Osteoblast (primary cell): ENCODE measurements at regions not wholly inside any gene's neighbourhood (a gene's known extent, or its start where the extent isn't known, plus 50 kb on each side); places are given as distances from the start of the nearest gene placed in this dataset.
A peak's percentile ranks its signal among the peaks of the same experiment; 100 is the strongest.

Experiments
- DNase-seq: peaks from one replicate; pipeline ENCODE4 v3.0.0; 2011; ENCODE audit warnings: low spot score, mixed read lengths; ENCODE audit not compliant: insufficient read length; ENCODE audit errors: missing footprints
- H2AFZ ChIP-seq: 2 replicates; pipeline ENCODE4 v1.6.0; 2011; ENCODE audit warnings: mild to moderate bottlenecking, low read length
- H3K27ac ChIP-seq: 2 replicates; pipeline ENCODE4 v1.5.1; 2011; ENCODE audit warnings: mild to moderate bottlenecking, low read depth, low read length, moderate library complexity
- H3K27me3 ChIP-seq: 2 replicates; pipeline ENCODE4 v1.6.0; 2012; ENCODE audit warnings: mild to moderate bottlenecking, control low read depth, inconsistent platforms, low read length, moderate library complexity; ENCODE audit not compliant: insufficient read depth
- H3K36me3 ChIP-seq: 2 replicates; pipeline ENCODE4 v1.5.1; 2011; ENCODE audit warnings: mild to moderate bottlenecking, low read length, control low read depth, moderate library complexity; ENCODE audit not compliant: insufficient read depth
- H3K4me1 ChIP-seq: 2 replicates; pipeline ENCODE4 v1.5.1; 2011; ENCODE audit warnings: mild to moderate bottlenecking, low read length, control low read depth, moderate library complexity; ENCODE audit not compliant: insufficient read depth
- H3K4me2 ChIP-seq: 2 replicates; pipeline ENCODE4 v1.6.0; 2011; ENCODE audit warnings: mild to moderate bottlenecking, low read length; ENCODE audit not compliant: insufficient read depth
- H3K4me3 ChIP-seq: fragments of 200-600 bp; sonication (generic); 3 replicates; pipeline ENCODE4 v1.5.1; 2012; ENCODE audit warnings: mild to moderate bottlenecking, low read length, inconsistent platforms; ENCODE audit not compliant: insufficient read depth
- H3K79me2 ChIP-seq: 2 replicates; pipeline ENCODE4 v1.6.0; 2012; ENCODE audit warnings: mild to moderate bottlenecking, low read length, control low read depth, inconsistent platforms; ENCODE audit not compliant: insufficient read depth
- H3K9me3 ChIP-seq: 2 replicates; pipeline ENCODE4 v1.5.1; 2011; ENCODE audit warnings: low read depth, low read length, control low read depth
- H4K20me1 ChIP-seq: 2 replicates; pipeline ENCODE4 v1.6.0; 2012; ENCODE audit warnings: mild to moderate bottlenecking, low read length, control low read depth; ENCODE audit not compliant: insufficient read depth
- TF ChIP-seq, protein P1 (sequence below): IDR thresholded peaks from 2 replicates; pipeline ENCODE4 v1.5.1; 2011; ENCODE audit warnings: mild to moderate bottlenecking, low read depth, low read length, moderate library complexity; ENCODE audit errors: extremely low read depth

DNA sequence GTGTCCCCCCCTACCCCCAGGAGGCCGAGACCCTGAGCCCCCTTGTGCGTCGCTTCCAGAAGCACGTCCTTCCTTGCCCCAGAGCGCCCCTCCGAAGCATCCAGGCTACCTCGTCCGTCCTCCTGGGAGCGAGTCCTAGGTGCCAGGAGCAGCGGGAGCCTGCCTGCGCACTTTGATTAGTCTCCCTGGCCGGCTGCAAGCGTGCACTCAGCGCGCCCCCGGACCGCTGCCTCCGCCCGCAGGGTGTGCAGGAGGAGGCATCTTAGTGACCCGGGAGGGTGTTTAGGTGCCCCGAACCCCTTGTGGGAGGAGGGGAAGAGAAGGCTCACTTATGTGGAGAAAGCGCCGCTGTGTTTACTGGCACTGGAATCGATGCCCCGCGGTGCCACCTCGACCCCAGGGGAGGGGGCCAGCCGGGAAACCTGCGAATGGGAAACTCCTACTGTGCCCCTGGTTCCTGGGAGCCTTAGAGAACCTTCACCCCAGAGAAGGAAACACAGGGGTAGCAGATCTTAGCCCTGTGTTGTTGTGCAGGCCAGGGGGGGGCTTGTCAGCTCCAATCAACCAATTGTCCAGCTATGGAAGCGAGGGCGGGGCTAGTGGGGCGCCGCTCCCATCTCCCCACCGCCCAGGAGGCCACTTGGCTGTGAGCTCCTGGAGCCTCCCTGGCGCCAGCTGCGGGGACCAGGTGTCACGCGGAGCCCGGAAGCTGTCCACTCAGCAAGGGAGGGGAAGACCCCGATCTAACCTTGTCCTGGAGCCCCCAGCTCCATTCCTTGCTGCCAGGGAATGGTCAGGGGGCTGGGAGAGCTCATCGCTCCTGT is 922.8 kb upstream of the EEF2KMT start:
- DNase-seq = no peak
- H3K9me3 ChIP-seq = no peaks in the 10 kb centered on the region
- no peak overlapping the region for H3K27ac ChIP-seq
- H3K79me2 ChIP-seq = no peaks in the 10 kb centered on the region
- no peaks in the 10 kb centered on the region for H3K27me3 ChIP-seq
- no peaks in the 10 kb centered on the region for H3K36me3 ChIP-seq
- no peak overlapping the region for H2AFZ ChIP-seq
- no peak overlapping the region for H3K4me3 ChIP-seq
- TF ChIP-seq, protein P1, sequence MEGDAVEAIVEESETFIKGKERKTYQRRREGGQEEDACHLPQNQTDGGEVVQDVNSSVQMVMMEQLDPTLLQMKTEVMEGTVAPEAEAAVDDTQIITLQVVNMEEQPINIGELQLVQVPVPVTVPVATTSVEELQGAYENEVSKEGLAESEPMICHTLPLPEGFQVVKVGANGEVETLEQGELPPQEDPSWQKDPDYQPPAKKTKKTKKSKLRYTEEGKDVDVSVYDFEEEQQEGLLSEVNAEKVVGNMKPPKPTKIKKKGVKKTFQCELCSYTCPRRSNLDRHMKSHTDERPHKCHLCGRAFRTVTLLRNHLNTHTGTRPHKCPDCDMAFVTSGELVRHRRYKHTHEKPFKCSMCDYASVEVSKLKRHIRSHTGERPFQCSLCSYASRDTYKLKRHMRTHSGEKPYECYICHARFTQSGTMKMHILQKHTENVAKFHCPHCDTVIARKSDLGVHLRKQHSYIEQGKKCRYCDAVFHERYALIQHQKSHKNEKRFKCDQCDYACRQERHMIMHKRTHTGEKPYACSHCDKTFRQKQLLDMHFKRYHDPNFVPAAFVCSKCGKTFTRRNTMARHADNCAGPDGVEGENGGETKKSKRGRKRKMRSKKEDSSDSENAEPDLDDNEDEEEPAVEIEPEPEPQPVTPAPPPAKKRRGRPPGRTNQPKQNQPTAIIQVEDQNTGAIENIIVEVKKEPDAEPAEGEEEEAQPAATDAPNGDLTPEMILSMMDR = no peak
- no peaks in the 10 kb centered on the region for H3K4me1 ChIP-seq
- H4K20me1 ChIP-seq = no peaks in the 10 kb centered on the region
- H3K4me2 ChIP-seq = no peak overlapping the region

DNA sequence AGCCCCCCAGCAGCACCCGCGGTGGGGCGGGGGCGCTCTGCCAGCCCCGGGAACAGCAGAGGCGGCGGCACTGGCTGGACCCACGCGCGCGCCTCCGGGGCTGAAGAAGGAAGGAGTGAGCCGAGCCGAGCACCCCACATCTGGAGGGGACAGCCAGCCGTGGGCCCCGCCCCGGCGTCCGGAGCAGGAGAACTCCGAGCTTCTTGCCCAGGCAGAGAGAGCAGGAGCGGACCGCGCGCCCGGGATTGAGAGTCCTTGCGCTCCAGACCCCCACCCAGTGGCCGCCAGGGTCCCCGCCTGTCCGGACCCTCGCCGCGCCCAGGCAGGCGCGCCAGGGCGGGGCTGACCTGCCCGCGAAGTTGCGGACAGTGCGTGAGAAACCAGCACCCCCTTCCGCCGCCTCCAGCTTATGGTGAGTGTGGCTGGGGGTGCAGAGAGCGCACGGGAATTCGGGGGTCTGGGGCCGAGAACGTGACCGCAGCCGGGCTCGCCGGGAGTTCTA is 921.9 kb upstream of the EEF2KMT start:
- TF ChIP-seq, protein P1 = no peak
- no peaks in the 10 kb centered on the region for H4K20me1 ChIP-seq
- no peaks in the 10 kb centered on the region for H3K36me3 ChIP-seq
- H2AFZ ChIP-seq = no peak overlapping the region
- no peak overlapping the region for H3K27ac ChIP-seq
- no peak overlapping the region for H3K4me2 ChIP-seq
- no peak overlapping the region for H3K4me3 ChIP-seq
- H3K9me3 ChIP-seq = no peaks in the 10 kb centered on the region
- H3K27me3 ChIP-seq = no peaks in the 10 kb centered on the region
- H3K4me1 ChIP-seq = no peaks in the 10 kb centered on the region
- H3K79me2 ChIP-seq = no peaks in the 10 kb centered on the region
- DNase-seq = no peak

DNA sequence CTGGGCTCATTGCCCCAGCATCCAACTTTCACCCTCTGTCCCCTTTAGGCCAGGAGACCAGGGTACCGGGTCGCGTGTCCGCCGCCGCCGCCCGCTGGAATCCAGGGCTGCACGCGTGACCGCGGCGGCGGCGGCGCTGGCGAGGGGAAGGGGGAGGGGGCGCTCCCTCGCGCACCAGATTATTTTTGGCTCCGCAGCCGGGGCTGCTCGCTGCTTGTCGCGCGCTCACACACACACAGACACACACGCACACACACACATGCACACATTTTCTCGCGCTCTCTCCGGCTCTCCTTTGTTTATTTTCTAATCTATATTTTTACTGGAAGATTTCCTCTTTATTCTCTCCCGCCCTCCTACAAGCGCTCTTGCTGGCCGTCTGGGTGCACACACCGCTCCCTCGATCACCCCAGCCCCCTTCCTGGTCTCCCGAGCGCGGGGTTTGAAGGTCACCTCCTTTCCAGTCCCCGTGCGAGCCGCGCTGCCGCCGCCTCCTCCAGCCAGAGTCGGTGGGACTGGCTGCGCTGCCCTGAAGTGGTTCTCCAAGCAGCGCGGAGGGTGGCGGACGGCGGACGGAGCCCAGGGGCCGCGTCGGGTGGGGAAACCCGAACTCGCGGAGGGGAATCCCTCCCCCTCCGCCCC is 921.4 kb upstream of the EEF2KMT start:
- H4K20me1 ChIP-seq = no peaks in the 10 kb centered on the region
- no peak overlapping the region for H2AFZ ChIP-seq
- no peak overlapping the region for H3K4me3 ChIP-seq
- H3K9me3 ChIP-seq = no peaks in the 10 kb centered on the region
- no peaks in the 10 kb centered on the region for H3K27me3 ChIP-seq
- H3K4me2 ChIP-seq = no peak overlapping the region
- no peaks in the 10 kb centered on the region for H3K36me3 ChIP-seq
- H3K4me1 ChIP-seq = no peaks in the 10 kb centered on the region
- no peaks in the 10 kb centered on the region for H3K79me2 ChIP-seq
- H3K27ac ChIP-seq = no peak overlapping the region
- TF ChIP-seq, protein P1 = no peak
- no peak for DNase-seq

DNA sequence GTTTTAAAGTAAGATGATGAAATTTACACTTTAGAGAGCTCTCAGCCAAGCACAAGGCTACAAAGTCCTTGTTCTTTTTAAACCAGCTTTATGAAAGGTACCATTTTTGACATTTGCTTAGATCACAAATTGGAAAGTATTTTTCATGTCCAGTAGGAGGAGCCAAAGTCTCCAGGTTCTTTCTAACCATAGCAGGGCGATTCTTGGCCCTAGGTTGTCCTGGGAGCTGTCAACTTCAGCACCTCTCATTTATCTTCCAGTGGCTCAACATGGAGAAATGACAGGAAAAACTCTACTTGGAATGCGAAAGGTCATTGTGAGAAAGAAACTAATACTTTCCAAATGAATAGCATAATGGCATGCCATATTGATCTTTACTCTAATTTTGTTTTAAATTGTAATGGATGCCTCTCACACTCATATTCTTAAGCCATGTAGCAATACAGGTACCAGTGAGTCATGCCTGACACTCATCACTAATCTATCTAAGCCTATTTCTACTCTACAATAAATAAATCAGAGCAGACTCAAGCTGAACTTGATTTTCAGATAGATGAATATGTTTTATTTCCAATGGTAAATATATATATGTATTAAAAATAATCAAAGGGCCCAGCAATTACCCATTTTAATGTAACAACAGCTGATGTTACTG is 919.1 kb upstream of the EEF2KMT start:
- Histone ChIP-seq H3K36me3 (no peaks in the 10 kb centered on the region), H3K79me2 (no peaks in the 10 kb centered on the region), H2AFZ (no peak overlapping the region)

More for the DNA sequence above, 919.1 kb upstream of the EEF2KMT start:
- Histone ChIP-seq H3K27me3 (no peaks in the 10 kb centered on the region), H3K4me3 (no peak overlapping the region), H3K9me3 (no peaks in the 10 kb centered on the region), H3K27ac (no peak overlapping the region), H3K4me1 (no peaks in the 10 kb centered on the region), H3K4me2 (no peak overlapping the region), H4K20me1 (no peaks in the 10 kb centered on the region)
- TF ChIP-seq, protein P1 = no peak
- DNase-seq = peak; percentile 85
